HEK293 (cell line): ENCODE measurements at regions not wholly inside any gene's neighbourhood (a gene's known extent, or its start where the extent isn't known, plus 50 kb on each side); places are given as distances from the start of the nearest gene placed in this dataset.
"Not testable (repeated sequence)": the region's sequence is repeated elsewhere in the genome, so short reads cannot be mapped to it uniquely, and the experiment has no call there.

ENCODE experiments used
- ZNF18 ChIP-seq: fragments of 450-650 bp; formaldehyde crosslinking; IDR thresholded peaks from 2 replicates; pipeline ENCODE4 v1.5.1; 2016; ENCODE audit warnings: missing biosample characterization, missing genetic modification characterization
- ZNF639 ChIP-seq: fragments of 450-650 bp; formaldehyde crosslinking; IDR thresholded peaks from 2 replicates; pipeline ENCODE4 v1.5.1; 2016; ENCODE audit warnings: missing biosample characterization, missing genetic modification characterization

GRCh38 chr2:111344590-111344989, 223.9 kb downstream of the BCL2L11 start:
- TF ChIP-seq ZNF639, ZNF18 (tag by site-specific recombination): not testable (repeated sequence)
